Smooth muscle cell (in vitro differentiated cells): ENCODE measurements at regions not wholly inside any gene's neighbourhood (a gene's known extent, or its start where the extent isn't known, plus 50 kb on each side); places are given as distances from the start of the nearest gene placed in this dataset.

Experiments used
- small RNA-seq: library from RNA; depleted of rRNA; stranded (forward); fragments of <200 nt; gene quantifications from one replicate; pipeline ENCODE3, GENCODE V24; 2014

Small RNA genes lying in the stretch of these regions (small RNA-seq; reads per million reads assigned to genes)
- gene AC092745.3 = 0.16 reads per million
